ENCODE measurements at regions not wholly inside any gene's neighbourhood (a gene's known extent, or its start where the extent isn't known, plus 50 kb on each side); places are given as distances from the start of the nearest gene placed in this dataset.

DNA sequence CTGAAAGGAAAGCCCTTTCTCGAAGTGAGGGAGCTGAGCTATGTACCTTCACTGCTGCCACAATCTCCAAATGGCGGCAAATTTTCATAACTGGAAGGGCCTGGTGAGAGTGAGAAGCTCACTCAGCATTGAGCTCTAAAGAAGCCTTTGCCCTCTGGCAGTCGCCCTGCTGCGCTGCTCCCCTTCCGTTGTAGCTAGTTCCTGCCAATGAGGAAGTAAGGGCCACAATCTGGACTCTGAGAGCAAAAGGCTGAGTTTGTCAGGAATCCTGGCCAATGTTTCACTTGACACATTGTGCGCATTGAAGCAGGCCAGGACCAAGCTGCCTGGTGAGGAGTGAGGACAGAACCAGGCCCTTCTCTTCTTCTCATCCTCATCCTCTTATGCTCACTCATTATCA lies 579.5 kb downstream of the PDCD6IP start:
- no peak for DNase-seq (ENCODE audit: low spot score)

DNA sequence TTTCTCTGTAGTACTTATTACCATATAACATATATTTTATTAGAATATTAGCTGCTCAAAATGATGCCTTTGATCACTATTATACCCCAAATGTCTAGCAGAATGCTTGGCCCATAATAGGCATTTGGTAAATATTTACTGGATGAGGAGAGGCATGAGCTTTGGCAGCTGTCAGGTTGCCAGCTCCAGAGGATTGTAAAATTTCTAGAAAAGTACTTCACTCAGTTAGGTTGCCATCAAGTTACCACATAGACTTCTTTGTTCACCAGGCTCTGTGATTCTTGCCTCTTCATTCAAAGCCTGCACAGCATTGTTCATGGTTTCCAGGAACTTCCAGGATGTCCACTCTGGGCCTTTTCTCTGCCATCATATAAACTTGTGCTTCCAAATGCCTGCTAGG lies 582.8 kb downstream of the PDCD6IP start:
- DNase-seq (ENCODE audit: low spot score), result no peak

DNA sequence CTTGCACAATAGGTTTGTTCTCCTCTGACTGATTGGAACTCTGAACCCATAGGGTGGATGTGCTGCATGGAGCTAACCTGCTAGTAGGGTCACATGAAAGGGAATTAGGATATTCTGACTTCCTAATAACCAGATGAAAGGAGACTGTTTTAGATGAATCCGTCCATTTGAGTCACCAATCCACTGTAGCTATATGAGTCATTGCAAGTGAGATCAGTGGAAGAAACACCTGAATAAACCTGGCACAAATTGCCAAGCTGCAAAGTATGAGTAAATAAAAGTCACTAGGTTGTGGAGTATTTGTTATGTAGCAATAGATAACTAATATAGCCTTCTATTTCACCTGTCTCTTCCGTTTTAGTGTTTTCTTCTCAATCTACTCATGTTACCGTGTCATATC lies 584.4 kb downstream of the PDCD6IP start:
- DNase-seq (ENCODE audit: low spot score), result no peak

DNA sequence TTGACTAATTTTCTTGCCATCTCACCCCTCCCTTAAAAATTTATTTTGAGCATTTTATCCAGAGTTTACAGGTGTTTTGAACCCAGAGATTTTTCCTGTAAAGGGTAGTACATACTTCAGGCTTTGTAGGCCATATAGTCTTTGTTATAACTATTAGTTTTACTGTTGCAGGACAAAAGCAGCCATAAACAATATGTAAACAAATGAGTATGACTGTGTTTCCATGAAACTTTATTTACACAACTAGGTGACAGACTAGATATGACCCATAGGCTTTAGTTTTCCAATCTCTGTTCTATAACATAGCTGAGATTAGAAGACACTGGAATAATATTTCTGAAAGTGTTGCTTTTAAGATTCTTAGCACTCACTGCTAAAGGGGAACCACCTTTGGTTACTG lies 587.9 kb downstream of the PDCD6IP start:
- DNase-seq (ENCODE audit: low spot score), result no peak

DNA sequence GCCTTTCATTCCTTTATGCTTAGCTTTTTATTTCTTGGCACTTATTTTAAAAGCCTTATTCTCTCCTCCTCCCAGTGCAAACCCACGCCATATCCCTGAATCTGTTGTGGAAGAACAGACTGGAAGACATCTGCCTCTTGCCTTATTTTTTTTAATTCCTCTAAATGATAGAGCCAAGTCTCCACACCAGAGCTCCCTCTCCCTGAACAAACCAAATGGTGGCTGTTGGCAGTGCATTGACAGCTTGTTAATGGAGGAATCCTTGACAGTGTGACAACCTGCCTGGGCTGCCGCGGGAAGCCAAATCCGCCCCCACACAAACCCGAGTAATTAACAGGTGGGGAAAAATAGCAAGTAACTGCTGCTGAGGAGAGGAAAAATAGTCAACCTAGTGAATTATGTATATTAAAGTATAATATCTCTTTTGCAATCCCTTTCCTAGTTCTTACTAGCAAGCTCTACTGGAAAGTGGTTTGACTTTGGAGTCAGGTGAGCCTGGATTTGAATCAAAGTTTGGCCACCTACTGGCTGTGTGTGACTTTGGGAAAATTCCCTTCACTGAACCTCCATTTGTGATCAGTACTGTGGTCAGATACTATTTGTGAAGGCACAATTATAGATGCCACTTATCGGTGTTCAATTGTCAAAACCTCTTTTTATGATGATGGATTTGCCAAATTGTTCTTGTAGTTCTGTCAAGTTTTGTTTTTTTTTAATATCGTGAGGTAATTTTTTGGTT lies 589.6 kb downstream of the PDCD6IP start:
- DNase-seq (ENCODE audit: low spot score), result no peak

DNA sequence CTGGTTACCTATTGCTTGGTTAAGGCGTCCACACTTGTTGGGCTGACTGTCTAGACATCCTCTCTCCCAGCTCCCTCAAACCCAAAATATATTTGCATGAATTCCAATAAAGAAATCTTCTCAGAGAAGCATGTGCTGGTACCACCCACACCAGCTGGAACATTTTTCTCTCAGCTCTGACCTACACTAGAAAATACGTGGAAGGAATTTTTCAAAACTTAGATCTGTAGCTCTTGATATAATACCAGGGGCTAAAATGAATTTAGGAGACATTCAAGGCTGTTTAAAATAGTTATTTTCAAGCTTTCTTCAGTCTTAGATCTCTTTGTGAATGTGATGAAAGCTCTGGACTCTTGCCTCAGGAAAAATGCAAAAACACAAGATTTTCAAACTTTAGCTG lies 590.4 kb downstream of the PDCD6IP start:
- DNase-seq (ENCODE audit: low spot score), result no peak

DNA sequence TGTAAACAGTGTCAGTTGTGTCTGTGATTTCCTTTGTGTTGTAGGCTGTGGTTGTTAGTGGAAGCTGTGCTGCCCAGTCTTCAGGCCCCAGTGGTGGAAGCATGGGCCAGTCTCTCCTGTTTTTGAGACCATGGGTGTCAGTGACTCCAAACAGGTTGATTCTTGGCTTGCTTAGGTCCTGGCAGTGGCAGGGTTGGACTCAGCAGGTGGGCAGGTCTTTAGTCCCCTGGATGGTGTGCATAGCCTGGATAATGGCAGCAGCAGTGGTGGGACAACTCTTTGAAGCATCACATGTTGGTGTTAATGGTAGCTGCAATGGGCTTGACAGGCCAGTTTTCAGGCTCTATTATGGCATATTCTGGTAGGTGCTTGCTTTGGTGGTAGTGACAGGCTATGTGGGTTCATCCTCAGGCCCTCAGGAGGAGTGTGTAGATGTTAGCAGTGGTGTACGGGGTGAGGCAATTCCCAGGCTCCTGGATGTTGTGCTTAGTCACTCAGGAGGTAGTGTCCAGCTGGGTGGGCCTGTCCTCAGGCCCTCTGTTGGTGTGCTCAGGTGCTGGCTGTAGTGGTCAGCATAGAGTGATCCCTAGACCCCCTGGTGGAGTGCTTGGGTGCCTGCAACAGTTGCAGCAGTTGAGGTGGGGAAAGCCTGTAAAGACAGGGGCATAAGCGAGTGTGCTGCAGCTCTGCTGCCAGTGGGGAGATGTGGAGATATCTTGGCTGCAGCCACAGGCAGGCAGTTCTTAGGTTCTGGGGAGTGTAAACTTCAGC lies 596.7 kb downstream of the PDCD6IP start:
- no peak for DNase-seq (ENCODE audit: low spot score)

DNA sequence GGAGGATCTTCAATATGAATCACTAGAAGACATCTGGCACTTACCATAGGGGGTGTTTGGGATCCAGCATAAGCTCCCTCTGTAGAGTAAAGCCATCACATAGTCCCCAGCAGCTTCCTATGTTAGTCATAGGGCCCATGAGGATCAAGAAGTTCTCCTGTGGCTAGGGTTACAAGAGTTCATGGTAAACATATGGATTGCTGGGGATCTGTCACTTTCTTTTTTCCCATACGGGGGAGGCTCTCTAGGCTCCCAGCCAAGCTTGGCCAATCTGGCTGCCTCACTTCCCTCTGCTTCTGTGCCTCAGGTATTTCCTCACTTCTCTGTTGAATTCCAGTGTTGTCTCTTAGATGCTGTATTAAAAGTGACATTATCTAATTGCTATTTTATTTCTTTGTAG lies 597.9 kb downstream of the PDCD6IP start:
- no peak for DNase-seq (ENCODE audit: low spot score)

DNA sequence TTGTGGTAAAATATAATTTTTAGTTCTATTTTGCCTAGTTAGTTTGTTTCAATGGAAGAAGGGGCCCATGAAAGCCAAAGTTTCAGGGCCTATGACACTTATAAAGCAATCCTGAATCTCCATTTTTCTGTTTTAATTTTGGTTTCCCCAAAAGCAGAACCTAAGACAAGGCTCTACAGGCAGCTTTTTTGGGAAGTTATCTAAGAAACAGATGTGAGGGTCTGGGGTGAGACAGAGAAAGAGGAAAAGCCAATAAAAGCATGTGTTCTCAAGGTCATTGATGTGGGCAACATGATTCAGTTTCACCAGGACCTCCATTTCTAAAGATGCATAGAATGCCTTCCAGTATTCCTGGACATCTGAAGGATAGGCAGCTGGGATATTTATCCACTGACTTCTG lies 598.5 kb downstream of the PDCD6IP start:
- no peak for DNase-seq (ENCODE audit: low spot score)

DNA sequence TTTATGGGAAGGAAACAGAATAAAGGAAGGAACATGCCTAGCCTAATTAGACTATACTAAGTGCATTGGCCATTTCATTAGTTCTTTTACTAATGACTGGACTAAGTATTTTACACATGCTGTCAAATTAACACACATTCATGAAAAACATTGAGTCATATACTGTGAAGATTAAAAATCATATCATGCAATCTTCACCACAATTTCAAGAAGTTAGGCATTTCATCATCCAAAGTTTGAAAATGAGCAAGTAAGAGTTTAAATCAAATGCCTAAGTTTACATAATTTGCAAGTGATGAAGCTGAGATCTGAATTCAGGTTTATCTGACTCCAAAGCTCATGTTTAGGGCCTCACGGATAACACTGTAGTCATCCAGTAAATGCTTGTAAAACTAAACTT lies 601.0 kb downstream of the PDCD6IP start:
- DNase-seq (ENCODE audit: low spot score), result no peak

DNA sequence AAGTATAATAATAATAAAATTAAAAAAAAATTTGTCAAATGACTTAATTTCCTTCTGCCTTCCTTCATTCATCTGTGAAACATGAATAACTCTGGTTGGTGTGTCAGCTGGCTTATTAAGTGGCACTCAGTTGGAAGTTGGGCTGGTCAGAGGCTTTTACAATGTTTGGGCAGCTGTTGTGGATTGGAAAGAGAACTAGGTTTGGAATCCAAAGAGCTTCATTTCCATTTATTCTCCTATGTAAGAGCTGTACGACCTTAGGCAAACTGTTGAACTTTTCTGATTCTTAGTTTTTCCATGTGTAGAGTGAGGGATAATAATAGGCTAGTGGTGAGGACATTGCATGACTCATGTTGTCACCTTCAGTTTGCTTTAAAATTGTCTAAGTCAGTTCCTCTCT lies 606.7 kb downstream of the PDCD6IP start:
- no peak for DNase-seq (ENCODE audit: low spot score)

DNA sequence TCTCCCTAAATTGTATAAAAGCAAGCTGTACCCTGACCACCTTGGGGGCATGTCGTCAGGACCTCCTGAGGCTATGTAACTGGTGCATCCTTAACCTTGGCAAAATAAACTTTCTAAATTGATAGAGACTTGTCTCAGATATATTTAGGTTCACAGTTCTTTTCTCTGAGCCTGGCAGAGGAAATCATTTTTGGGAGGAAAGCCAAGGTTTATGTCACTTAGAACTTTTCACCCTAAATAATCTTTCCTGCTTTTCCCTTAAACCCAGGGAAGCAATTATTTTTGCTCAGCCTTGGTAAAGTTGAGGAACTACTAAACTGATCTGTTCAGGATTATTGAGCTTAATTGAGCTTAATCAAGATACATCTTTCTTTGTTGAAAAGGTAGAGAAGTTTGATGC lies 608.9 kb downstream of the PDCD6IP start:
- DNase-seq (ENCODE audit: low spot score), result no peak

DNA sequence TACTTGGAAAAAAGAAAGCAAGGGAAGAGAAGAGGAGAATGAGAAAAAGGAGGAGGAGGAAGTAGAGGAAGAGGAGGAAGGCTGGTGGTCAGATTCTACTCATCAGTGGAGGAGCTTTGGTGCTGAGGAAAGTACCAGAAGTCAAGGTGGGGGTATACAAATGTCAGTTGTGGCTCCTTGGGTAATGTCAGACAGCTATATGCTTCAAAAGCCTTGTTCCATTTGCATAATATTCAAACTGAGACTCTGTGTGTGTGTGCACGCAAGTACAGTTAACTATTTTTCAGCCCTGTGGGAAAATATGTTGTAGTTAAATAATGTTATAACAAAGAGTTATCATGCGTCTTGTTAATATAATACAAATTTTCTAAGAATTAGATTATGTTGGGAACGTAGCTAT lies 609.7 kb downstream of the PDCD6IP start:
- DNase-seq (ENCODE audit: low spot score), result no peak

DNA sequence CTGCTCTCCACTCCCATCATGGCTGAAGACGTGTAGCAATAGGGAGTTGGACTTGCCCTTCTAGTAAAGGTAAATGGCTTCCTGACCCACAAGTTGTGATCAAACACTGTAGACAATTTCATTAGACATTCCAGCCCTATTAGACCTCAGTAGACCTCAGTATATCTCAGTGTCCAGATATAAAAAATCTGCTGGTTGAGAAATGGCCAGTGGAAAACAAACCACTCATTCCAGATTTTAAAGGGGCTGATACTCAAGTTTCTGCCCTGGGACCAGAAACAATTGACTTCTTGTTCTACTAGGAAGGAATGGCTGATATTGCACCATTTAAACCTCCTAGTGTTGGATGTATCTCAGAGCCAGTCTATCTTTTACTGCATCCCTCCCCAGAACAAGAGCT lies 613.2 kb downstream of the PDCD6IP start:
- no peak for DNase-seq (ENCODE audit: low spot score)

DNA sequence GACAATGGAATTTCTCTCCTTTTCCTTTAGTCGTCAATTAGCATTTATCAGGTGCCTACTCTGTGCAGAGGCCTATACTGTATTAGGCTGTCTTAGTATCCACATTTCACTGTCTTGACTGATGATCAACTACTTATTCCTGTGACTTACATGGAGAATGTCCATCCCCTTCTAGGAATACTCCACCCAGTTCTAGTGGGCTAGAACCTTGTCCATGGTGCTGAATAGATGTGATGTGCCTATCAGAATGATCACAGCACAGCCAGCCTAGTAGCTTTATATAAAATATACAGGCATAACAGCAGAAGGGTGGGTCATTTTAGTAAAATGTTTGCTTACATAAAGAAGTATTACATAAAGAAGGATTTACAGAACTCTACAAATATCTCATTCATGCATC lies 621.4 kb downstream of the PDCD6IP start:
- DNase-seq (ENCODE audit: low spot score), result peak; percentile 7

DNA sequence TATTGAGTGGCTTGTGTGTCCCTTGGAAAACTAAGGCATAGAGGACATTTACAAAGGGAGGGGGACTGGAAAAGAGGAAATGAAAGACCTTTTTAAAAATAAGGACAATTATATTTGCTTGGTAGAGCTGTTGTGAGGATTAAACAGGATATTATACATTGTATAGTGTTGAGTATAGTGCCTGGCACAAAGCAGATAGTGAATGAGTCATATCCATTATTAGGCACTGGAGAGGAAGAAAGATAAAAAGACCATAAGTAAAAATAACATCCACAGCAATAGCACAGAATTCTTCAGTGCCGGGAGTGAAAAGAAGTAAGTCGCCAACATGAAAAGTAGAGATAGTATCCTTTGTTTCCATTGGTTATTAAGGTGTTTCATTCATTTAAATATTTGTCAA lies 623.3 kb downstream of the PDCD6IP start:
- DNase-seq (ENCODE audit: low spot score), result peak; percentile 26

DNA sequence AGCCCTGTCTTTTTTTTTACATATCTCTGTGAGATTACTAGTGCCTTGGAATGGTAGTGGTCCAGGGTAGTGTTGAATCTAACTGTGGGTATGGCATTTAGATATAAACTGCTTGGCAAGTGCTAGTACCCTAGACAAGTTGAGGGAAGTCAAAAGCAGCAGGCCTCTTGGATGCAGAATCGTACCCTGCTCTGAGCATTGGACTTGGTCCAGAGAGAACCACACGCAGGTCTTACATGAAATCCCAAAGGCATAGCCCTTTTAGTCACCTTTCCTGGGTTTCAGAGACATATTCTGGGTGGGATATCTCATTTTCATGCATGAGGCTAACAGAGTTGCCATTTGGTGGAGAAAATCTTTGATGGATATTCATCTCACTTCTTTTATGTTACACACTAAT lies 641.4 kb downstream of the PDCD6IP start:
- no peak for DNase-seq (ENCODE audit: low spot score)

DNA sequence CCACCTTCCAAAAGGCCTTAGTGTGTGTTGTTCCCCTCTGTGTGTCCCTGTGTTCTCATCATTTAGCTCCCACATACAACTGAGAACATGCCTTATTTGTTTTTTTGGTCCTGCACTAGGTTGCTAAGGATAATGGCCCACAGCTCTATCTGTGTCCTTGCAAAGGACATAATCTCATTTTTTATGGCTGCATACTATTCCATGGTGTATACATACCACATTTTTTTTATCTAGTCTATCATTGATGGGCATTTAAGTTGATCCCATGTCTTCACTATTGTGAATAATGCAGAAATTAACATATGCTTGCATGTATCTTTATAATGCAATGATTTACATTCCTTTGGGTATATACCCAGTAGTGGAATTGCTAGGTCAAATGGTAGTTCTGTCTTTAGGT lies 645.7 kb downstream of the PDCD6IP start:
- DNase-seq (ENCODE audit: low spot score), result no peak

DNA sequence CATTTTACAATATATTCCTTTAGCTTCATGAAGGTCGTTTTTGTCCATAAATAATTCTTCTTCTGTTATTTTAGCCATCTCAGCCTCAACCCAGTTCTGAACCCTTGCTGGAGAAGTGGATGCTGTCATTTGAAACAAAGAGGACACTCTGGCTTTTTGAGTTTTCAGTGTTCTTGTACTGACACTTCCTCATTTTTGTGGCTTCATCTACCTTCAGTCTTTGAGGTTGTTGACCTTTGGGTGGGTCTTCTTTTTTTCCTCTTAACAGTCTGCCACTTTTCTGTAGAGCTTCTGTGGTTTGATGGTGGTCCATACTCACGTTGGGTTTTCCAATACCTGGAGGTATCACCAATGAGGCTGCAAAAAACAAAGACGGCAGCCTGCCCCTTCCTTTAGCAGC lies 650.9 kb downstream of the PDCD6IP start:
- DNase-seq (ENCODE audit: low spot score), result no peak

DNA sequence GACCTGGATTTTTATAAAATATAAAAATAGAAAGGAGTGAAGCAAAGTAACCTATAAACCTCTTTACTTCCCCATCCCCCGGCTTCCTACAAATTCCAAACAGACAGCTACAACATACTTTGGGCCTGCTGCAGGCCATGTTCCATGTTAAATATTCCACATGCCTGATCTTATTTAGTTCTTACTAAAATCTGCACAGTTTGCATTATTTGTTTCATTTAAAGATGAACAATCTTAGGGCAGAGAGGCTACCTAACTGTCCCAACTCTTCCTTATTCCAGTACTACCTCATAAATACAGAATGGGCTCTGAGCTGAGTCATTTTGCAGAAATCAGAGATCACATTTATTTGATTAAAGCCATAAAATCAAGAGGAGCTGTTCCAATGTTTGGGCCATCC lies 665.0 kb downstream of the PDCD6IP start:
- no peak for DNase-seq (ENCODE audit: low spot score)

DNA sequence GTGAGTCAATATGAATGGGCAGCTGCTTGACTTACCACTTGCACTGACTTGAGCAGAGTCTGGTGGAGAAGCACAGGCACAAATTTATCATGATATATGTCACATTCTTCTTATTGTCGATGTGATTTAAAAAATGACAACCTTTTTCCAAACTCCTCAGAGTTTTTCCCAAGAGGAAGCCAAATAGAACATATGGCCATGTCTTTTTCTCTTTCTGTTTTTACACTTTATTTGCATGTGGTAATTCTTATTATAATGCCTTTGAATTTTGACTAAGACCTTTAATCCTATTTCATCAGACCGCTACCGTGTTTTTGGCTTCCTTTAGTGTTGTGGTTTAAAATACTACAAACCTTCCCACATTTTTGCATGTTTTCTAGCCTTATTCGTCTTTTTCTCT lies 666.2 kb downstream of the PDCD6IP start:
- no peak for DNase-seq (ENCODE audit: low spot score)

DNA sequence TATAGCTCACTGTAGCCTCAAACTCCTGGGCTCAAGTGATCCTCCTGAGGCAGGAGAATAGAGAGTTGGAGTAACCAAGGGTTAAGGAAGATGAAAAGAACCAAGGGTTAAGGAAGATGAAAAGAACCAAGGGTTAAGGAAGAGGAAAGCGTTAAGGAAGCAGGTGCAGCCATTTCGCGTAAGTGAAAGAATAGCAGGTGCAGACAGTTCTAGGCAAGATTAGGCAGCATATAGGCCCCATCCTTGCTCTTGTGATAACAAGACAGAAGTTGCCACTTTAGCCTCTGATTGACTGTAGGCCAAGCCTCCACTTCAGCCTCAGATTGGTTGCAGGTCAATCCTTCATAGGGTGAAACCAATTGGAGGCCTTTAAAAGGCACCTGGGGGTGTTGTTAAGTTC lies 677.4 kb downstream of the PDCD6IP start:
- DNase-seq (ENCODE audit: low spot score), result no peak

DNA sequence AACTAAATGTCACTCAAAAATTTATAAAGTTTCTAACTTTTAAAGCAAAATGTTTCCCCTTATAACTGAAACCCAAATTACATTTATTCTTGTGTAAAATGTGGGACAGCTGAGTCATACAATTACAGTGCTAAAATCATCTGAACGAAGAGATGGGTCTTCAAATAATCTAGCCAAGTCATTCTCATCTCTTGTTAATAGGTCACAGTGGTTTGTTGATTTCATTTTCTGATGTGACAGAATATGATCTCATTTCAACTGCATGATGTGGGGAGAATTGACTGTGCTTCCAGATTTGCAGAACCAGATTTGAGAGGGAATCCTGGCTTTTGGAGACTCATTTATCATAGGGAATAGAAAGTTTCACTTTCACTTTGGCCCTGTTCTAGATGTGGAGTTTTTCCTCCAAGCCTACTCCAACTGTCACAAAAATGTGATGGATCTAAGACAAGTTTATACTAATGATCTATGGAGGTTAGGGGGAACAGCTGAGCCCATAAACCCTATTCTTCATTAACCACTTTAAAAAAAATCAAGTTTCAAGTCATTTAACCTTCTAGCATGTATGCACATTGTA lies 685.0 kb downstream of the PDCD6IP start:
- no peak for DNase-seq (ENCODE audit: low spot score)

DNA sequence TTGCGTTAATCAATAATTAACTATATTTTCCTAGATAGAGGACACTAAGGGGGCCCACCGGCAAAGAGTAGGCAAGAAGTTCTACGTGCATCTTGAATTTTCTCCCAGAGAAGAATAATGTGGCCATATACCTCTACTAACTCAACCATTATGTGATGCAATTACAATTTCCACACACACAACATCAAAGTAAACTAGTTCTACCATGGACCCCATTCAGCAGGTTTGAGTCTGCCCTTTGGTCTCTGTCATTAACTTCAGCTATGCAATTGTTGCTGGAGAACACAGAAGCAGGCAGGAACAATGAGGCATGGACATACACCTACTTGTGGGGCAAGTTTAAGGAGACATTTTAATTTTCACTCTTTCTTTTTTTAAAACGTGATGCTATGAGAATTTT lies 705.9 kb downstream of the PDCD6IP start:
- DNase-seq (ENCODE audit: low spot score), result no peak
